Stomach (tissue), 8 donors: ENCODE measurements at regions not wholly inside any gene's neighbourhood (a gene's known extent, or its start where the extent isn't known, plus 50 kb on each side); places are given as distances from the start of the nearest gene placed in this dataset.

Experiments
- DNase-seq, 2 donors: peaks; one replicate each; pipeline versions ENCODE4 v3.0.0 to v3.0.0-alpha.2; 2013 to 2019
- H3K27ac ChIP-seq, 5 donors: fragments of 200-600 bp in 4 of 5; sonication (generic) in 4 of 5; one replicate each; pipeline ENCODE4 v1.5.1; 2013 to 2019; ENCODE audit warnings: mild to moderate bottlenecking in 1 of 5, moderate library complexity in 1 of 5
- H3K27me3 ChIP-seq, 3 donors: fragments of 200-600 bp; sonication (generic); one replicate each; pipeline ENCODE4 v1.5.1; 2017 to 2019; ENCODE audit warnings: mixed run types in 1 of 3
- H3K36me3 ChIP-seq, 4 donors: fragments of 200-600 bp; sonication (generic); 1 replicate in 3 of 4; 2 replicates in 1 of 4; pipeline ENCODE4 v1.5.1; 2016 to 2019
- H3K4me1 ChIP-seq, 4 donors: fragments of 200-600 bp; sonication (generic); one replicate each; pipeline ENCODE4 v1.5.1; 2016 to 2019
- H3K4me3 ChIP-seq, 4 donors: fragments of 200-600 bp; sonication (generic) in 3 of 4; one replicate each; pipeline ENCODE4 v1.5.1; 2016 to 2019; ENCODE audit warnings: mild to moderate bottlenecking in 1 of 4
- H3K9me3 ChIP-seq, 4 donors: fragments of 200-600 bp; sonication (generic); one replicate each; pipeline ENCODE4 v1.5.1; 2016 to 2019
- CTCF ChIP-seq, 7 experiments: fragments of 450-650 bp in 4 of 7; fragments of 200-600 bp in 3 of 7; sonication (generic) in 3 of 7; IDR thresholded peaks; one replicate each; pipeline ENCODE4 v1.5.1; 2016 to 2019; ENCODE audit warnings: antibody characterized with exemption in 7 of 7, control low read depth in 2 of 7, mild to moderate bottlenecking in 1 of 7
- EP300 ChIP-seq: sonication (generic); formaldehyde crosslinking; IDR thresholded peaks from one replicate; pipeline ENCODE4 v1.6.1; 2017; ENCODE audit warnings: antibody characterized with exemption
- POLR2A ChIP-seq, 4 donors: fragments of 450-650 bp; IDR thresholded peaks; one replicate each; pipeline ENCODE4 v1.6.1; 2016; ENCODE audit warnings: antibody characterized with exemption in 4 of 4, control low read depth in 2 of 4, mild to moderate bottlenecking in 1 of 4, moderate library complexity in 1 of 4
- POLR2AphosphoS5 ChIP-seq, 3 donors: sonication (generic); formaldehyde crosslinking; IDR thresholded peaks; one replicate each; pipeline ENCODE4 v1.6.1; 2016; ENCODE audit warnings: antibody characterized with exemption in 3 of 3
- WGBS, 5 donors: extraction: QIAGEN DNeasy Blood & Tissue Kit in 3 of 5; methylation state at CpG; one replicate each; pipeline versions ENCODE4 v1.1.5 to v1.1.7; 2013 to 2018; 5-methylcytosine and 5-hydroxymethylcytosine counted together
- intact Hi-C: fragments of 100-400 bp; cut with DNase I; formaldehyde crosslinking; loops from one replicate; pipeline ENCODE4 v1.15.1; 2023; ENCODE audit warnings: low total_unique reads
- donor health status: healthy with polysubstance abuse.
- donor health status: Bipolar disorder and iron deficiency.
- donor health status: healthy.

GRCh38 chrX:124805486-124805885 lies 459.1 kb downstream of the SH2D1A start:
- WGBS, 5 donors = 67 to 94% (median 87%) methylated on average over 3 to 4 of the region's 4 CpGs
- peaks cover 0 to 8% (median 0%) of the 10 kb centered on the region in 4 donors for H3K9me3 ChIP-seq
- H3K27me3 ChIP-seq = no peaks in the 10 kb centered on the region
- H3K36me3 ChIP-seq = no peaks in the 10 kb centered on the region
- no peak overlapping the region for H3K27ac ChIP-seq
- TF ChIP-seq POLR2AphosphoS5 (IDR thresholded peaks at IDR 0.05) (no peak), POLR2A (IDR thresholded peaks at IDR 0.05) (no peak), CTCF (IDR thresholded peaks at IDR 0.05) (no peak), EP300 (no peak)
- intact Hi-C loops = no loop called here
- no peak for DNase-seq
- no peak overlapping the region for H3K4me3 ChIP-seq
- H3K4me1 ChIP-seq = no peaks in the 10 kb centered on the region

- no peak for DNase-seq
- intact Hi-C loops = no loop called here
- Histone ChIP-seq H3K4me1 (peaks cover 0 to 3% (median 0%) of the 10 kb centered on the region in 4 donors), H3K4me3 (no peak overlapping the region), H3K27me3 (no peaks in the 10 kb centered on the region), H3K9me3 (no peaks in the 10 kb centered on the region), H3K27ac (no peak overlapping the region), H3K36me3 (no peaks in the 10 kb centered on the region)
- TF ChIP-seq CTCF (IDR thresholded peaks at IDR 0.05) = no peak
- TF ChIP-seq EP300 = no peak
- no peak for TF ChIP-seq POLR2A (IDR thresholded peaks at IDR 0.05)
- TF ChIP-seq POLR2AphosphoS5 (IDR thresholded peaks at IDR 0.05) = no peak
- 42 to 89% (median 81%) methylated on average over 1 of the region's 1 CpG for WGBS, 5 donors
Observed at GRCh38 chrX:124814106-124814505, 467.7 kb downstream of the SH2D1A start.

GRCh38 chrX:124818033-124818432 lies 471.7 kb downstream of the SH2D1A start:
- no peak for DNase-seq
- Histone ChIP-seq H3K4me1 (peaks cover 0 to 3% (median 0%) of the 10 kb centered on the region in 4 donors), H3K27ac (no peak overlapping the region), H3K9me3 (no peaks in the 10 kb centered on the region), H3K4me3 (no peak overlapping the region), H3K36me3 (no peaks in the 10 kb centered on the region), H3K27me3 (no peaks in the 10 kb centered on the region)
- intact Hi-C loops = no loop called here
- WGBS, 5 donors = 77 to 86% (median 79%) methylated on average over 5 of the region's 5 CpGs
- TF ChIP-seq CTCF (IDR thresholded peaks at IDR 0.05) = no peak
- TF ChIP-seq POLR2AphosphoS5 (IDR thresholded peaks at IDR 0.05) = no peak
- TF ChIP-seq EP300 = no peak
- no peak for TF ChIP-seq POLR2A (IDR thresholded peaks at IDR 0.05)

- no peaks in the 10 kb centered on the region for H3K36me3 ChIP-seq
Observed at GRCh38 chrX:124818764-124819163, 472.4 kb downstream of the SH2D1A start.

More at GRCh38 chrX:124818764-124819163, 472.4 kb downstream of the SH2D1A start:
- TF ChIP-seq EP300 (no peak), POLR2A (IDR thresholded peaks at IDR 0.05) (no peak), CTCF (IDR thresholded peaks at IDR 0.05) (no peak), POLR2AphosphoS5 (IDR thresholded peaks at IDR 0.05) (no peak)
- no peak for DNase-seq
- H3K27ac ChIP-seq = no peak overlapping the region
- WGBS, 5 donors = 73 to 79% (median 75%) methylated on average over 1 of the region's 1 CpG
- H3K27me3 ChIP-seq = no peaks in the 10 kb centered on the region
- H3K4me1 ChIP-seq = peaks cover 0 to 3% (median 0%) of the 10 kb centered on the region in 4 donors
- no peaks in the 10 kb centered on the region for H3K9me3 ChIP-seq
- intact Hi-C loops = no loop called here
- no peak overlapping the region for H3K4me3 ChIP-seq
